BE2C (cell line): ENCODE measurements at regions not wholly inside any gene's neighbourhood (a gene's known extent, or its start where the extent isn't known, plus 50 kb on each side); places are given as distances from the start of the nearest gene placed in this dataset.

ENCODE experiments used
- DNase-seq: peaks from one replicate; pipeline ENCODE4 v3.0.0-alpha.2; 2020
- H3K27me3 ChIP-seq: fragments of 250-450 bp; sonication (Bioruptor Pico); 2 replicates; pipeline ENCODE4 v1.5.1; 2020; ENCODE audit warnings: mild to moderate bottlenecking
- H3K36me3 ChIP-seq: fragments of 250-450 bp; sonication (Bioruptor Pico); 2 replicates; pipeline ENCODE4 v1.5.1; 2020; ENCODE audit warnings: mild to moderate bottlenecking
- H3K4me1 ChIP-seq: fragments of 250-450 bp; sonication (Bioruptor Pico); 2 replicates; pipeline ENCODE4 v1.5.1; 2020
- H3K4me3 ChIP-seq: 2 replicates; pipeline ENCODE4 v1.5.1; 2011; ENCODE audit warnings: low read depth, low read length
- H3K9me3 ChIP-seq: fragments of 250-450 bp; sonication (Bioruptor Pico); 2 replicates; pipeline ENCODE4 v1.5.1; 2020
- TF ChIP-seq, protein P1 (sequence below): IDR thresholded peaks from 2 replicates; pipeline ENCODE4 v1.5.1; 2012; ENCODE audit warnings: mild to moderate bottlenecking, low read depth, low read length

DNA sequence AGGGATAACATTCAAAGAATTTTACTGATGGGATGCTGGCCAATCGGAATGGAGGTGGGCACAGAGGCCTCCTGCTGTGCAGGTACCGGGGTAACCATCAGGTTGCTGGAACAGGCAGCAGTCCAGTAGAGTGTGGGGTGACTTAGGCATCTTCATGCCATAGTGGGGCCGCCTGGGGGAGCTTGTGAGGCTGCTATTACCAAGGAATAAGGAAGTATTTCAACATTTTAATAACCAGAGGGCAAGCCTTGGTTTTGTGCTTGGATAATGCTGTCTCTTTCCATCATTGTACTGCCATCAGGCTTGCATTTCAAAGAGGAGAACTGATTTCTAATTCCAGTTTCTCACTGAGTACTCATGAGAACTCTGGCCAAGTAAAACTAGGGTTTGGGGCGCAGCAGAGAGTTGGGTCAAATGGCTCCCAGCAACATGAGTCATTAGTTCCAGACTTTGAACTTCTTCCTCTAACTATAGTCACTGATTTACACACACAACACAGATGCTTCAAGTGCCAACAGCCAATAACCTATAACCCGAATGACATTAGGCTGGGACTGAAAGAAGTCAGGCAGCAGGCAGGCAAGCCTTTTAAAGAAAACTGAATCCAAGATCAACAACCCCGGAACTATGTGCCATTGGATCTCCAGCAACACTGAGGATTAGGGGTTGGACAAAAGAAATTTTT, 56.1 kb upstream of the FHL2 start:
- H3K36me3 ChIP-seq = no peaks in the 10 kb centered on the region
- DNase-seq = peak; percentile 25
- H3K4me3 ChIP-seq = no peak overlapping the region
- H3K4me1 ChIP-seq = peaks cover 4% of the 10 kb centered on the region
- TF ChIP-seq, protein P1, sequence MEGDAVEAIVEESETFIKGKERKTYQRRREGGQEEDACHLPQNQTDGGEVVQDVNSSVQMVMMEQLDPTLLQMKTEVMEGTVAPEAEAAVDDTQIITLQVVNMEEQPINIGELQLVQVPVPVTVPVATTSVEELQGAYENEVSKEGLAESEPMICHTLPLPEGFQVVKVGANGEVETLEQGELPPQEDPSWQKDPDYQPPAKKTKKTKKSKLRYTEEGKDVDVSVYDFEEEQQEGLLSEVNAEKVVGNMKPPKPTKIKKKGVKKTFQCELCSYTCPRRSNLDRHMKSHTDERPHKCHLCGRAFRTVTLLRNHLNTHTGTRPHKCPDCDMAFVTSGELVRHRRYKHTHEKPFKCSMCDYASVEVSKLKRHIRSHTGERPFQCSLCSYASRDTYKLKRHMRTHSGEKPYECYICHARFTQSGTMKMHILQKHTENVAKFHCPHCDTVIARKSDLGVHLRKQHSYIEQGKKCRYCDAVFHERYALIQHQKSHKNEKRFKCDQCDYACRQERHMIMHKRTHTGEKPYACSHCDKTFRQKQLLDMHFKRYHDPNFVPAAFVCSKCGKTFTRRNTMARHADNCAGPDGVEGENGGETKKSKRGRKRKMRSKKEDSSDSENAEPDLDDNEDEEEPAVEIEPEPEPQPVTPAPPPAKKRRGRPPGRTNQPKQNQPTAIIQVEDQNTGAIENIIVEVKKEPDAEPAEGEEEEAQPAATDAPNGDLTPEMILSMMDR = peak; percentile 31; the same call in 1 of the 2 replicates
- H3K9me3 ChIP-seq = no peaks in the 10 kb centered on the region
- H3K27me3 ChIP-seq = no peaks in the 10 kb centered on the region

- Histone ChIP-seq H3K4me1 (peaks cover 4% of the 10 kb centered on the region), H3K9me3 (no peaks in the 10 kb centered on the region), H3K36me3 (no peaks in the 10 kb centered on the region), H3K4me3 (no peak overlapping the region), H3K27me3 (no peaks in the 10 kb centered on the region)
- TF ChIP-seq, protein P1 = no peak
- DNase-seq = no peak
Observed at GRCh38 chr2:105451571-105452166, 52.8 kb upstream of the FHL2 start.

- no peak for DNase-seq
- TF ChIP-seq, protein P1 = no peak
- no peaks in the 10 kb centered on the region for H3K27me3 ChIP-seq
- H3K4me1 ChIP-seq = no peaks in the 10 kb centered on the region; the same call in none of the 2 replicates
- H3K4me3 ChIP-seq = no peak overlapping the region
- no peaks in the 10 kb centered on the region for H3K9me3 ChIP-seq
- no peaks in the 10 kb centered on the region for H3K36me3 ChIP-seq
Observed at GRCh38 chr2:105450471-105450870, 51.6 kb upstream of the FHL2 start.

DNA sequence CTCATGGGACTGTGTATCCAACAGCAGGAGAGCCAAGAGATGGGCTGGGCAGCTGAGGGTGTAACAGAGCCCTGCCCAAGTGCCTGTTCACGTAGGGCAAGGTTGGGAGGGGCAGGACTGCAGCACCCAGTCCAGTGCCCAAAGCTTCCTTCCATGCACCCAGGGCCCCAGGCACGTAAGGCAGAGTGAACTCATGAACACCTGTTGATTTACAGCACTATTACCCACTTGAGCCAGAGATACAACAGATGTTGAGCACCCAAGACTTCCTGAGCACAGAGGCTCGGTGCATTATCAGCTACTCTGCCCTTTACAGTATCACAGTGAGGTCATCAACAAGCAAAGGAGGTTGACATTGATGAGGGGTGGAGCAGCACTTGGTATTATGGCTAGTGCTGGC, 50.2 kb upstream of the FHL2 start:
- Histone ChIP-seq H3K4me3 (no peak overlapping the region), H3K27me3 (no peaks in the 10 kb centered on the region), H3K9me3 (no peaks in the 10 kb centered on the region), H3K4me1 (no peaks in the 10 kb centered on the region), H3K36me3 (no peaks in the 10 kb centered on the region)
- TF ChIP-seq, protein P1 = no peak
- no peak for DNase-seq
